ENCODE measurements at regions not wholly inside any gene's neighbourhood (a gene's known extent, or its start where the extent isn't known, plus 50 kb on each side); places are given as distances from the start of the nearest gene placed in this dataset.

DNA sequence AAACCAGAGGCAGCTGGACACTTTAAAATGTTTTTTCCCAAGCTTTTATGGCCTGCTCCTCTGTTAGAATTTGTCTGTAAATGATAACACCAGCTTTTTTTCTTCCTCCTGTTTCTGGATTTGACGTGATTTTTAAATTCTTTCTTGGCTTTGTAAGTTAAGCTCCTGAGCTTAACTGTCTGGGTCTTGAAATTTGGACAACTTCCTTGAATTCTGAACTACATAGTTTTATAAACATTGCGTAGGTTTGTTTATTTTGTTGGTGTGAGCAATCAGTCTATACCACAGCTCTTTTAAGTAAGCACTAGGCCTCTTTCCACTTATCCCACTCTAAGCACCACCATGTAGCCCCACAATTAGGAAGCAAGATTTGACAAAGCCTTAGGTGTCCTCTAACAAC lies 144.4 kb upstream of the GUCY1A1 start:
- Histone ChIP-seq H3K9me3 (ENCODE audit: low read length) (no peaks in the 10 kb centered on the region), H3K9ac (ENCODE audit: low read length) (no peak overlapping the region), H4K20me1 (ENCODE audit: insufficient read depth) (no peaks in the 10 kb centered on the region), H3K27ac (ENCODE audit: low read length) (no peak overlapping the region), H3F3A (ENCODE audit: insufficient read depth, low read length, poor library complexity, severe bottlenecking) (no peaks in the 10 kb centered on the region), H2AFZ (ENCODE audit: low read depth, low read length) (no peak overlapping the region), H3K36me3 (ENCODE audit: insufficient read depth, low read length) (no peaks in the 10 kb centered on the region), H3K9me2 (ENCODE audit: insufficient read depth, low read length) (no peaks in the 10 kb centered on the region), H3K27me3 (ENCODE audit: insufficient read depth, low read depth, low read length) (no peaks in the 10 kb centered on the region), H3K4me3 (ENCODE audit: low read length) (no peak overlapping the region), H3K79me2 (replicated peaks; ENCODE audit: insufficient read depth, low read length) (no peaks in the 10 kb centered on the region), H3K4me2 (ENCODE audit: low read length) (no peak overlapping the region)
- TF ChIP-seq, protein P1, sequence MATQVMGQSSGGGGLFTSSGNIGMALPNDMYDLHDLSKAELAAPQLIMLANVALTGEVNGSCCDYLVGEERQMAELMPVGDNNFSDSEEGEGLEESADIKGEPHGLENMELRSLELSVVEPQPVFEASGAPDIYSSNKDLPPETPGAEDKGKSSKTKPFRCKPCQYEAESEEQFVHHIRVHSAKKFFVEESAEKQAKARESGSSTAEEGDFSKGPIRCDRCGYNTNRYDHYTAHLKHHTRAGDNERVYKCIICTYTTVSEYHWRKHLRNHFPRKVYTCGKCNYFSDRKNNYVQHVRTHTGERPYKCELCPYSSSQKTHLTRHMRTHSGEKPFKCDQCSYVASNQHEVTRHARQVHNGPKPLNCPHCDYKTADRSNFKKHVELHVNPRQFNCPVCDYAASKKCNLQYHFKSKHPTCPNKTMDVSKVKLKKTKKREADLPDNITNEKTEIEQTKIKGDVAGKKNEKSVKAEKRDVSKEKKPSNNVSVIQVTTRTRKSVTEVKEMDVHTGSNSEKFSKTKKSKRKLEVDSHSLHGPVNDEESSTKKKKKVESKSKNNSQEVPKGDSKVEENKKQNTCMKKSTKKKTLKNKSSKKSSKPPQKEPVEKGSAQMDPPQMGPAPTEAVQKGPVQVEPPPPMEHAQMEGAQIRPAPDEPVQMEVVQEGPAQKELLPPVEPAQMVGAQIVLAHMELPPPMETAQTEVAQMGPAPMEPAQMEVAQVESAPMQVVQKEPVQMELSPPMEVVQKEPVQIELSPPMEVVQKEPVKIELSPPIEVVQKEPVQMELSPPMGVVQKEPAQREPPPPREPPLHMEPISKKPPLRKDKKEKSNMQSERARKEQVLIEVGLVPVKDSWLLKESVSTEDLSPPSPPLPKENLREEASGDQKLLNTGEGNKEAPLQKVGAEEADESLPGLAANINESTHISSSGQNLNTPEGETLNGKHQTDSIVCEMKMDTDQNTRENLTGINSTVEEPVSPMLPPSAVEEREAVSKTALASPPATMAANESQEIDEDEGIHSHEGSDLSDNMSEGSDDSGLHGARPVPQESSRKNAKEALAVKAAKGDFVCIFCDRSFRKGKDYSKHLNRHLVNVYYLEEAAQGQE (IDR thresholded peaks at IDR 0.05; ENCODE audit: borderline replicate concordance), result no peak
- TF ChIP-seq EP300 (conservative IDR thresholded peaks at IDR 0.05; ENCODE audit: poor library complexity, severe bottlenecking), result no peak
- no peak for TF ChIP-seq SMC3 (conservative IDR thresholded peaks at IDR 0.05; ENCODE audit: poor library complexity)
- TF ChIP-seq, protein P2, sequence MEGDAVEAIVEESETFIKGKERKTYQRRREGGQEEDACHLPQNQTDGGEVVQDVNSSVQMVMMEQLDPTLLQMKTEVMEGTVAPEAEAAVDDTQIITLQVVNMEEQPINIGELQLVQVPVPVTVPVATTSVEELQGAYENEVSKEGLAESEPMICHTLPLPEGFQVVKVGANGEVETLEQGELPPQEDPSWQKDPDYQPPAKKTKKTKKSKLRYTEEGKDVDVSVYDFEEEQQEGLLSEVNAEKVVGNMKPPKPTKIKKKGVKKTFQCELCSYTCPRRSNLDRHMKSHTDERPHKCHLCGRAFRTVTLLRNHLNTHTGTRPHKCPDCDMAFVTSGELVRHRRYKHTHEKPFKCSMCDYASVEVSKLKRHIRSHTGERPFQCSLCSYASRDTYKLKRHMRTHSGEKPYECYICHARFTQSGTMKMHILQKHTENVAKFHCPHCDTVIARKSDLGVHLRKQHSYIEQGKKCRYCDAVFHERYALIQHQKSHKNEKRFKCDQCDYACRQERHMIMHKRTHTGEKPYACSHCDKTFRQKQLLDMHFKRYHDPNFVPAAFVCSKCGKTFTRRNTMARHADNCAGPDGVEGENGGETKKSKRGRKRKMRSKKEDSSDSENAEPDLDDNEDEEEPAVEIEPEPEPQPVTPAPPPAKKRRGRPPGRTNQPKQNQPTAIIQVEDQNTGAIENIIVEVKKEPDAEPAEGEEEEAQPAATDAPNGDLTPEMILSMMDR (IDR thresholded peaks at IDR 0.05; ENCODE audit: poor library complexity, severe bottlenecking), result no peak
- no peak for TF ChIP-seq MXI1 (conservative IDR thresholded peaks at IDR 0.05; ENCODE audit: poor library complexity, severe bottlenecking)
- TF ChIP-seq RAD21 (conservative IDR thresholded peaks at IDR 0.05), result no peak
- TF ChIP-seq POLR2AphosphoS5 (IDR thresholded peaks at IDR 0.05), result no peak
- no peak for TF ChIP-seq TAF1 (IDR thresholded peaks at IDR 0.05; ENCODE audit: low read depth)
- TF ChIP-seq EZH2 (IDR thresholded peaks at IDR 0.05; ENCODE audit: borderline replicate concordance, insufficient read depth, low read length, poor library complexity, severe bottlenecking), result no peak

DNA sequence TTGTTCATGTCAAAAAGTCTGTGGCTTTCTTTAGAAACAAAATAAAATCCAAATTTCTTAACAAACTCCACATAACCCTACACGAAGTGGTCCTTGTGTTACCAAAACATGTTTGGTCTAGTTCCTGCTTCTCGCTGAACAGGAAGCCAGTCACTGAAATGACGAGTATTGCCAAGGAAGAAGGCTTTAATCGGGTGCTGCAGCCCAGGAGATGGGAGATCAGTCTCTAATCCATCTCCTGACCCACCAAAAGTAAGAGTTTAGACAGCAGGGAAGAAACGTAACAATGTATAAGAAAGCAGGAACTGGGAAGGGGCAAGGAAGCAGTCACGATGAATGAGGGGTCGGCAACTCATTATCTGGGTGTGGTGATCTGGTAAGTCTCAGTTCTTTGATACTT lies 144.6 kb upstream of the MAP9 start:
- Histone ChIP-seq H3K79me2 (replicated peaks; ENCODE audit: insufficient read depth, low read length) (no peaks in the 10 kb centered on the region), H3K27me3 (ENCODE audit: insufficient read depth, low read depth, low read length) (no peaks in the 10 kb centered on the region), H3K4me3 (ENCODE audit: low read length) (no peak overlapping the region), H2AFZ (ENCODE audit: low read depth, low read length) (no peak overlapping the region), H3K9me2 (ENCODE audit: insufficient read depth, low read length) (no peaks in the 10 kb centered on the region), H4K20me1 (ENCODE audit: insufficient read depth) (no peaks in the 10 kb centered on the region), H3F3A (ENCODE audit: insufficient read depth, low read length, poor library complexity, severe bottlenecking) (no peaks in the 10 kb centered on the region), H3K4me2 (ENCODE audit: low read length) (no peak overlapping the region), H3K9ac (ENCODE audit: low read length) (no peak overlapping the region), H3K36me3 (ENCODE audit: insufficient read depth, low read length) (no peaks in the 10 kb centered on the region), H3K27ac (ENCODE audit: low read length) (no peak overlapping the region), H3K9me3 (ENCODE audit: low read length) (no peaks in the 10 kb centered on the region)
- no peak for TF ChIP-seq EZH2 (IDR thresholded peaks at IDR 0.05; ENCODE audit: borderline replicate concordance, insufficient read depth, low read length, poor library complexity, severe bottlenecking)
- TF ChIP-seq, protein P2 (IDR thresholded peaks at IDR 0.05; ENCODE audit: poor library complexity, severe bottlenecking), result no peak
- TF ChIP-seq EP300 (conservative IDR thresholded peaks at IDR 0.05; ENCODE audit: poor library complexity, severe bottlenecking), result no peak
- no peak for TF ChIP-seq TAF1 (IDR thresholded peaks at IDR 0.05; ENCODE audit: low read depth)
- TF ChIP-seq, protein P1 (IDR thresholded peaks at IDR 0.05; ENCODE audit: borderline replicate concordance), result no peak
- TF ChIP-seq POLR2AphosphoS5 (IDR thresholded peaks at IDR 0.05), result no peak
- no peak for TF ChIP-seq SMC3 (conservative IDR thresholded peaks at IDR 0.05; ENCODE audit: poor library complexity)
- TF ChIP-seq MXI1 (conservative IDR thresholded peaks at IDR 0.05; ENCODE audit: poor library complexity, severe bottlenecking), result no peak
- no peak for TF ChIP-seq RAD21 (conservative IDR thresholded peaks at IDR 0.05)

All from neural cell (in vitro differentiated cells).